ENCODE measurements at regions not wholly inside any gene's neighbourhood (a gene's known extent, or its start where the extent isn't known, plus 50 kb on each side); places are given as distances from the start of the nearest gene placed in this dataset.
"Not testable (repeated sequence)": the region's sequence is repeated elsewhere in the genome, so short reads cannot be mapped to it uniquely, and the experiment has no call there.

DNA sequence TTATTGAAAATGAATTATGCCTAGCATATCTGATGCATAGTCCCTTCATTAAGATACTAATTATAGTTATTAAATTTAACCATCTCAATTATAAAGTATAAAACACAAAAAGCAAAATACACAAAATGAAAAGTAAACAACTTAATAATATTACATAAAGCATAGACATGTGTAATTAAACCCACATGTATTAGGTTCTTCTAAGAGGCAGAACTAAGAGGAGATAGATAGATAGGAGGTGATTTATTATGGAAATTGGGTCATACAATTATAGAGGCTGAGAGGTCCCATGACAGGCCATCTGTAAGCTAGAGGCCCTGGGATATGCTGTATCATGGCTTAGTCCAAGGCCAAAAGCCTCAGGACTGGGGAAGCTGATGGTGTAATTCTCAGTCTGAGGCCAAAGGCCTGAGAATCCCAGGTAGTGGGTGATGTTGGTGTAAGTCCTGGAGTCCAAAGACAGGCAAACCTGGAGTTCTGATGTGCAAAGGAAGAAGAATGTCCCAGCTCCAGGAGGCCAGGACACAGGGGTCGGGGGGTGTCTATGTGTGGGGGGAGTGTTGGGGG is 953.3 kb downstream of the TRHDE start:
- Histone ChIP-seq H3K4me3 (ENCODE audit: low read depth, low read length) (no peak overlapping the region), H3K36me3 (replicated peaks) (no peaks in the 10 kb centered on the region), H3K27ac (no peak overlapping the region), H3K27me3 (replicated peaks) (no peaks in the 10 kb centered on the region)
- no peak for DNase-seq
- in situ Hi-C loops (cut with HindIII; ENCODE audit: low pct_ligation_motif_present, low sequenced_read_pairs), result no loop called here
- TF ChIP-seq CTCF (IDR thresholded peaks at IDR 0.05; ENCODE audit: low read depth, low read length, missing control alignments), result no peak

DNA sequence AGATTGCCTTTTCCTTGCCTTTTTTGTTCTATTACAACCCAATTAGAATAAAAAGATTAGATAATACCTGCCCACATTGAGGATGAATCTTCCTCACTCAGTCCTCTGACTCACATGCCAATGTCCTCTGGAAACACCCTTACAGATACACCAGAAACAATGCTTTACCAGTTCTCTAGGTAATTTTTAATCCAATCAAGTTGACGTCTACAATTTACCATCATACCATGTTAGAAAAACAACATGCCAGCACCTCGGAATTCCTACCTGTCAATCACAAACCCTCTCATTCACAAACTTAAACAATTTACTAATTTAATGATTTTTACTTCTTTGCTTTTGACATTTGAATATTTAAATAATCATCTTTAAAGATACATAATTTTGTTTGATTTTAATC is 953.8 kb downstream of the TRHDE start:
- no peak for DNase-seq
- Histone ChIP-seq H3K27me3 (replicated peaks) (no peaks in the 10 kb centered on the region), H3K27ac (no peak overlapping the region), H3K36me3 (replicated peaks) (no peaks in the 10 kb centered on the region), H3K4me3 (ENCODE audit: low read depth, low read length) (no peak overlapping the region)
- in situ Hi-C loops (cut with HindIII; ENCODE audit: low pct_ligation_motif_present, low sequenced_read_pairs), result no loop called here
- no peak for TF ChIP-seq CTCF (IDR thresholded peaks at IDR 0.05; ENCODE audit: low read depth, low read length, missing control alignments)

- in situ Hi-C loops (cut with HindIII; ENCODE audit: low pct_ligation_motif_present, low sequenced_read_pairs), result no loop called here
- DNase-seq, result no peak
- Histone ChIP-seq H3K4me3 (ENCODE audit: low read depth, low read length) (no peak overlapping the region), H3K36me3 (replicated peaks) (no peaks in the 10 kb centered on the region), H3K27me3 (replicated peaks) (no peaks in the 10 kb centered on the region), H3K27ac (no peak overlapping the region)
- no peak for TF ChIP-seq CTCF (IDR thresholded peaks at IDR 0.05; ENCODE audit: low read depth, low read length, missing control alignments)
These were observed 954.4 kb downstream of the TRHDE start for GRCh38 chr12:73226593-73226992.

DNA sequence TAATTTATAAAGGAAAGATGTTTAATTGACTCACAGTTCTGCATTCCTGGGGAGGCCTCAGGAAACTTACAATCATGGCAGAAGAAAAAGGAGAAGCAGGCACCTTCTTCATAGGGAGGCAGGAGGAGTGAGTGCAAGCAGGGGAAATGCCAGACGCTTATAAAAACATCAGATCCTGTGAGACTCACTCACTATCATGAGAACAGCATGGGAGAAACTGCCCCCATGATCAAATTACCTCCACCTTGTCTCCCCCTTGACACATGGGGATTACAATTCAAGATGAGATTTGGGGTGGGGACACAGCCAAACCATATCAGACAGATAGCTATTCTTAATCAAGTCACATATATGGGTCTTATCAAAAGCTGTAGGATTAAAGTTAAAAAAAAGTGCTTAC is 956.7 kb downstream of the TRHDE start:
- H3K27me3 ChIP-seq (replicated peaks); DNase-seq; in situ Hi-C loops (cut with HindIII; ENCODE audit: low pct_ligation_motif_present, low sequenced_read_pairs); H3K27ac ChIP-seq; H3K4me3 ChIP-seq (ENCODE audit: low read depth, low read length); H3K36me3 ChIP-seq (replicated peaks): not testable (repeated sequence)

DNA sequence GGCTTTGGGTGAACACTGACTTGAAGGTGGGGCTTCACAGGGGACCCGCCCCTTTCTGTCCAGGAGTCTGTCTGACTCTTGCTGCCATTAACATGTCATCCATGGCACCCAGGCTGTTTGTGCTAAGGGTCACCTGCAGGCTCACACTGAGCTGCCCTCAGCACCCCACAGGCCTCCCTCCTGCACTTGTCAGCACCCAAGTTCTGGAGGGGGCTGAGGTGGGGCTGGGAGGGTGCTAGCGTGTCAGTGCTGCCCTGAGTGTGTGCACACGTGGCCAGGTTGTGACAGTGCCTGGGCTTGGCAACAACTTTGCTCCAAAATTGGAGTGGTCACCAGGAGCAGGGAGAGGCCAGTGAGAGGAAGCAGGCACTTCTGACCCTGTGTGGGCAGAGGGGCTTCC is 963.2 kb downstream of the TRHDE start:
- DNase-seq, result no peak
- H3K27me3 ChIP-seq (replicated peaks), result no peaks in the 10 kb centered on the region
- H3K4me3 ChIP-seq (ENCODE audit: low read depth, low read length), result no peak overlapping the region
- in situ Hi-C loops (cut with HindIII; ENCODE audit: low pct_ligation_motif_present, low sequenced_read_pairs), result no loop called here
- H3K36me3 ChIP-seq (replicated peaks), result no peaks in the 10 kb centered on the region
- no peak for TF ChIP-seq CTCF (IDR thresholded peaks at IDR 0.05; ENCODE audit: low read depth, low read length, missing control alignments)
- H3K27ac ChIP-seq, result no peak overlapping the region

DNA sequence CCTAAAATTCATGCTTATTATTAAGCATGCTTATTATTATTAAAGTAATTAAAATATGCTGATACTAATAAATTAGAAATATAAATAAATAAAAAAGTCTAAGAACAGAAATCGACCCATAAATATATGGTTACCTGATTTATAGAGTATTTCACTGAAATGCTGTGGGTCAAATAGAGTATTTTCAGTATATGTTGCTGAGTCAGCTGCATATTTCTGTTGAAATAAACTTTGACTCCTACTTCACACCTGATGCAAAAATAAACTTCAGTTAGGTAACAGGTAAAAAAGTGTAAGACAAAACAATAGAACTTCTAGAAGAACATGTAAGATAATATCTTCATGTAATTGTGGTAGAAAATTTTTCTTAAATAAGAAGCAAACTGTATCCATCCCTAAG is 967.9 kb downstream of the TRHDE start:
- in situ Hi-C loops (cut with HindIII; ENCODE audit: low pct_ligation_motif_present, low sequenced_read_pairs), result no loop called here
- no peak for TF ChIP-seq CTCF (IDR thresholded peaks at IDR 0.05; ENCODE audit: low read depth, low read length, missing control alignments)
- Histone ChIP-seq H3K4me3 (ENCODE audit: low read depth, low read length) (no peak overlapping the region), H3K36me3 (replicated peaks) (no peaks in the 10 kb centered on the region), H3K27me3 (replicated peaks) (no peaks in the 10 kb centered on the region), H3K27ac (no peak overlapping the region)
- no peak for DNase-seq

All from brain microvascular endothelial cell (primary cell).